OCI-LY7 (cell line): ENCODE measurements at regions not wholly inside any gene's neighbourhood (a gene's known extent, or its start where the extent isn't known, plus 50 kb on each side); places are given as distances from the start of the nearest gene placed in this dataset.

ENCODE experiments used
- BruUV-seq: library from RNA; stranded (reverse); fragments of 400-500 nt; replicated peaks from 2 replicates; lab custom pipeline; 2021; lab: Mats Ljungman, UMichigan
- CTCF ChIA-PET: fragments of 300-600 bp; sonication (Branson Sonifier 250); formaldehyde crosslinking; loops from one replicate; lab custom pipeline; 2022; ENCODE audit warnings: antibody characterized with exemption; ENCODE audit not compliant: unreplicated experiment; lab: Charles Lee
- POLR2A ChIA-PET: fragments of 300-600 bp; sonication (Branson Sonifier 250); formaldehyde crosslinking; loops from one replicate; lab custom pipeline; 2022; ENCODE audit warnings: antibody characterized with exemption; lab: Charles Lee
- DNase-seq: peaks from one replicate; pipeline ENCODE4 v3.0.0-alpha.2; 2015; ENCODE audit warnings: low spot score
- H2AFZ ChIP-seq: fragments of 200-600 bp; sonication (generic), shearing (Covaris generic); 2 replicates; pipeline ENCODE4 v1.6.1; 2014; ENCODE audit warnings: mild to moderate bottlenecking, antibody characterized with exemption, low read length, moderate library complexity
- H3K27ac ChIP-seq: fragments of 200-600 bp; sonication (generic); 2 replicates; pipeline ENCODE4 v1.5.1; 2014; ENCODE audit warnings: mixed run types, low read depth, mild to moderate bottlenecking, moderate library complexity, low read length, inconsistent platforms; ENCODE audit not compliant: poor library complexity, severe bottlenecking
- H3K36me3 ChIP-seq: fragments of 200-600 bp; sonication (generic); 2 replicates; pipeline ENCODE4 v1.6.1; 2014; ENCODE audit warnings: mild to moderate bottlenecking, antibody characterized with exemption, low read length, moderate library complexity, mixed read lengths; ENCODE audit not compliant: insufficient read depth
- H3K4me1 ChIP-seq: fragments of 200-600 bp; sonication (generic); 2 replicates; pipeline ENCODE4 v1.5.1; 2014; ENCODE audit warnings: mild to moderate bottlenecking, low read length; ENCODE audit not compliant: insufficient read depth, poor library complexity, severe bottlenecking
- H3K4me2 ChIP-seq: fragments of 200-600 bp; sonication (generic); 2 replicates; pipeline ENCODE4 v1.6.1; 2014; ENCODE audit warnings: mild to moderate bottlenecking, low read length
- H3K4me3 ChIP-seq: fragments of 200-600 bp; sonication (generic); 2 replicates; pipeline ENCODE4 v1.5.1; 2014; ENCODE audit warnings: mild to moderate bottlenecking, low read depth, low read length; ENCODE audit not compliant: poor library complexity, severe bottlenecking
- H3K79me2 ChIP-seq: fragments of 200-600 bp; sonication (generic); 2 replicates; pipeline ENCODE4 v1.6.1; 2016; ENCODE audit warnings: low read depth, mild to moderate bottlenecking, low read length, moderate library complexity, mixed read lengths; ENCODE audit not compliant: insufficient read depth
- H3K9me2 ChIP-seq: fragments of 200-600 bp; sonication (generic); 2 replicates; pipeline ENCODE4 v1.6.1; 2016; ENCODE audit warnings: mild to moderate bottlenecking, low read length, mixed read lengths; ENCODE audit not compliant: insufficient read depth
- H3K9me3 ChIP-seq: fragments of 200-600 bp; sonication (generic); 2 replicates; pipeline ENCODE4 v1.6.1; 2014; ENCODE audit warnings: mild to moderate bottlenecking, mixed run types, low read length, mixed read lengths
- H4K20me1 ChIP-seq: fragments of 200-600 bp; sonication (generic); 2 replicates; pipeline ENCODE4 v1.6.1; 2014; ENCODE audit warnings: mild to moderate bottlenecking, antibody characterized with exemption, low read length, moderate library complexity, mixed read lengths; ENCODE audit not compliant: insufficient read depth
- EZH2phosphoT487 ChIP-seq: fragments of 200-600 bp; sonication (generic); IDR thresholded peaks from 2 replicates; pipeline ENCODE4 v1.6.1; 2018; ENCODE audit warnings: low read depth, borderline replicate concordance, mild to moderate bottlenecking, mixed run types, antibody characterized with exemption, low read length, moderate library complexity, mixed read lengths
- intact Hi-C: fragments of 100-400 bp; cut with micrococcal nuclease; formaldehyde crosslinking; loops from one replicate; pipeline ENCODE4 v1.10.0; 2022; ENCODE audit not compliant: unreplicated experiment
- TF ChIP-seq, protein P1 (sequence below): fragments of 200-600 bp; sonication (generic); conservative IDR thresholded peaks from 2 replicates; pipeline ENCODE4 v1.5.1; 2014; ENCODE audit warnings: mild to moderate bottlenecking, antibody characterized with exemption, low read length, moderate library complexity, mixed read lengths

DNA sequence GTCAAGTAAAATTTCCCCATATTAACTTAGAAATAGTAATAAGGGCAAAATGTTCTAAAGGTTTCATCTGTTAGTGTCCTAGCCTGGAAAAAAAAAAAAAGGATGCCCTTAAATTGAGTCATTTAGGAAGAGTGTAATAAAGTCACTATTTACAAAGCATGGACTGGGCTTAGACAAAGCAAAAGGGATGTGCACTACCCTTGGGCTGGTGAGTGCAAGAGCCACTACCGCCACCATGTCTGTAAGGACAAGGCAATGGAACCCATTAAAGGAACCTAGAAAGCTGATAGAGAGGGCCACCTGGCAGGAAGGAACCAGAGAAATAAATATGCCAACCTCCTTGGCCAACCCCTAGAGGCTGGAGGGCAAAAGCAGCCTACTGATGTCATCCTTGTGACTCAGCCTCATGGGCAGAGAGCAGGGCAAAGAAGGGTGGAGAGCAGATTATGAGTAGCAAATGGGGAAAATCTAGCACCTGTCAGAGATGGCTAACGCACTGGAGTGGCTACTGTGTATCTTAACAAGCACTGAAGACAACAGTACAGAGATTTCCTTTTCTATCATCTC is 59.5 kb upstream of the FUT8 start:
- peak overlapping the region; percentile 11; the same call in 1 of the 2 replicates for H2AFZ ChIP-seq
- peak; percentile 86 for DNase-seq
- H3K27ac ChIP-seq: peak overlapping the region; percentile 97
- CTCF ChIA-PET: interaction anchor here (1.6 kb wide), 1 partner anchor 20 kb away, joined by 3 read pairs; no protein-coding TSS in a partner anchor
- TF ChIP-seq, protein P1, sequence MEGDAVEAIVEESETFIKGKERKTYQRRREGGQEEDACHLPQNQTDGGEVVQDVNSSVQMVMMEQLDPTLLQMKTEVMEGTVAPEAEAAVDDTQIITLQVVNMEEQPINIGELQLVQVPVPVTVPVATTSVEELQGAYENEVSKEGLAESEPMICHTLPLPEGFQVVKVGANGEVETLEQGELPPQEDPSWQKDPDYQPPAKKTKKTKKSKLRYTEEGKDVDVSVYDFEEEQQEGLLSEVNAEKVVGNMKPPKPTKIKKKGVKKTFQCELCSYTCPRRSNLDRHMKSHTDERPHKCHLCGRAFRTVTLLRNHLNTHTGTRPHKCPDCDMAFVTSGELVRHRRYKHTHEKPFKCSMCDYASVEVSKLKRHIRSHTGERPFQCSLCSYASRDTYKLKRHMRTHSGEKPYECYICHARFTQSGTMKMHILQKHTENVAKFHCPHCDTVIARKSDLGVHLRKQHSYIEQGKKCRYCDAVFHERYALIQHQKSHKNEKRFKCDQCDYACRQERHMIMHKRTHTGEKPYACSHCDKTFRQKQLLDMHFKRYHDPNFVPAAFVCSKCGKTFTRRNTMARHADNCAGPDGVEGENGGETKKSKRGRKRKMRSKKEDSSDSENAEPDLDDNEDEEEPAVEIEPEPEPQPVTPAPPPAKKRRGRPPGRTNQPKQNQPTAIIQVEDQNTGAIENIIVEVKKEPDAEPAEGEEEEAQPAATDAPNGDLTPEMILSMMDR: peak; percentile 48
- no peak for TF ChIP-seq EZH2phosphoT487
- intact Hi-C loops: loop anchor here (1.0 to 5.0 kb wide), 4 partner anchors 49 to 1116 kb away; partner anchors contain the start of gene FUT8
- peaks cover 96% of the 10 kb centered on the region for H3K4me1 ChIP-seq
- no peaks in the 10 kb centered on the region for H3K9me2 ChIP-seq
- no peaks in the 10 kb centered on the region for H4K20me1 ChIP-seq
- no peaks in the 10 kb centered on the region for H3K36me3 ChIP-seq
- H3K4me2 ChIP-seq: peak overlapping the region; percentile 67
- POLR2A ChIA-PET: interaction anchor here (0.7 to 11.3 kb wide), 13 partner anchors 9 to 200 kb away, joined by 3 to 153 read pairs (median 7); partner anchors contain the start of gene FUT8
- H3K9me3 ChIP-seq: no peaks in the 10 kb centered on the region
- BruUV-seq: no TSS peak
- H3K4me3 ChIP-seq: peak overlapping the region; percentile 14
- no peaks in the 10 kb centered on the region for H3K79me2 ChIP-seq

DNA sequence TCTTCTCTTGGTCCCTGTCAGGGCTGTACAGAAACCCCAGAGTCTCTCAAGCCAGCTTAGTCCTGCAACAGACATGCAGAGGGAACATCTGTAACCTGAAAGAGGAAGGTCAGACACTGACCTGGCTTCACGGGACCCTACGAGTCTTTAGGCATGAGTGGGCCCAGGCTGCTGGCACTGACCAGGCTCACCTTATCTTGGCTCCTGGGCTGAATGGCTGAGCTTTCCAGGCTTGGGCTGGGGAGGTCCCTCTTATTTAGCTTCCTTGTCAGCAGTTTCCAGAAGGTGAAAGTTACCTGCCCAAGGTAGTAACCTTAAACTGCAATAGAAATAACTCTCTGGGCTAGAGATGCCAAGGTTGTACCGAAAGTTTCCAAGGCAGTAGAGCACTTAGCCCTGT is 58.4 kb upstream of the FUT8 start:
- H3K36me3 ChIP-seq: no peaks in the 10 kb centered on the region
- peak overlapping the region; percentile 41; the same call in 1 of the 2 replicates for H2AFZ ChIP-seq
- peak overlapping the region; percentile 67 for H3K4me2 ChIP-seq
- CTCF ChIA-PET: interaction anchor here (0.6 to 1.6 kb wide), 6 partner anchors 21 to 188 kb away, joined by 3 to 5 read pairs (median 4); no protein-coding TSS in a partner anchor
- H3K4me3 ChIP-seq: no peak overlapping the region
- no peaks in the 10 kb centered on the region; the same call in 1 of the 2 replicates for H3K79me2 ChIP-seq
- intact Hi-C loops: loop anchor here (5.0 kb wide), 2 partner anchors 127 to 1117 kb away; no protein-coding TSS in a partner anchor
- peaks cover 97% of the 10 kb centered on the region for H3K4me1 ChIP-seq
- POLR2A ChIA-PET: interaction anchor here (0.6 to 11.3 kb wide), 13 partner anchors 8 to 120 kb away, joined by 3 to 153 read pairs (median 8); partner anchors contain the start of gene FUT8
- H3K9me2 ChIP-seq: no peaks in the 10 kb centered on the region
- TF ChIP-seq, protein P1: no peak
- TF ChIP-seq EZH2phosphoT487: no peak
- no peaks in the 10 kb centered on the region for H3K9me3 ChIP-seq
- no peaks in the 10 kb centered on the region for H4K20me1 ChIP-seq
- H3K27ac ChIP-seq: peak overlapping the region; percentile 97
- no TSS peak for BruUV-seq
- no peak for DNase-seq
